Body of pancreas (tissue), 4 donors: ENCODE measurements at regions not wholly inside any gene's neighbourhood (a gene's known extent, or its start where the extent isn't known, plus 50 kb on each side); places are given as distances from the start of the nearest gene placed in this dataset.

Experiments
- CTCF ChIP-seq, 7 experiments: fragments of 450-650 bp in 4 of 7; fragments of 200-600 bp in 3 of 7; sonication (generic) in 3 of 7; IDR thresholded peaks; one replicate each; pipeline ENCODE4 v1.5.1; 2016 to 2019; ENCODE audit warnings: antibody characterized with exemption in 7 of 7
- POLR2A ChIP-seq, 3 donors: fragments of 450-650 bp; IDR thresholded peaks; one replicate each; pipeline ENCODE4 v1.6.1; 2016; ENCODE audit warnings: antibody characterized with exemption in 3 of 3, mild to moderate bottlenecking in 2 of 3

- TF ChIP-seq POLR2A (IDR thresholded peaks at IDR 0.05) (no peak), CTCF (IDR thresholded peaks at IDR 0.05) (no peak)
Observed at GRCh38 chr18:78924301-78924700, 55.3 kb upstream of the SALL3 start.
